ENCODE measurements at regions not wholly inside any gene's neighbourhood (a gene's known extent, or its start where the extent isn't known, plus 50 kb on each side); places are given as distances from the start of the nearest gene placed in this dataset.
"Not testable (repeated sequence)": the region's sequence is repeated elsewhere in the genome, so short reads cannot be mapped to it uniquely, and the experiment has no call there.

GRCh38 chrX:102784550-102784949 lies 64.0 kb downstream of the GPRASP3 start:
- DNase-seq: no peak

GRCh38 chrX:102787283-102787682 lies 66.7 kb downstream of the GPRASP3 start:
- no peak for DNase-seq

DNA sequence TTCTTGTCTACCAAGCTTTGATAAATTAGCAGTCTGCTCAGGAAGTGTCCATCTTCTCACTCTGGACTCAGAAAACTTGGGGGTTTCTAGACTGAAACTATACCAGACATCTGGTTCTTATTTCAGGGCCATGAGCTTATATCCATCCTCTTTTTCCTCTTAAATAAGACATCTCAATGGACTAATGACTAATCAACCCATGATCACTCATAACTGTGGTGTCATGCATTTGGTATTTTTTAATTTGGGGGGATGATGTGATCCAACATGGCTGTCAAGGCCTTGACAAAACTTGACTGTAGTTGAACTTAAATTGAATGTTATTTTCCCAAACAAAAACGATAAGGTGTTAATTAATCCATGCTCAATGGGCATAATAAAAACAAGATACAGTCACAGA lies 87.8 kb downstream of the GPRASP3 start:
- DNase-seq: no peak

DNA sequence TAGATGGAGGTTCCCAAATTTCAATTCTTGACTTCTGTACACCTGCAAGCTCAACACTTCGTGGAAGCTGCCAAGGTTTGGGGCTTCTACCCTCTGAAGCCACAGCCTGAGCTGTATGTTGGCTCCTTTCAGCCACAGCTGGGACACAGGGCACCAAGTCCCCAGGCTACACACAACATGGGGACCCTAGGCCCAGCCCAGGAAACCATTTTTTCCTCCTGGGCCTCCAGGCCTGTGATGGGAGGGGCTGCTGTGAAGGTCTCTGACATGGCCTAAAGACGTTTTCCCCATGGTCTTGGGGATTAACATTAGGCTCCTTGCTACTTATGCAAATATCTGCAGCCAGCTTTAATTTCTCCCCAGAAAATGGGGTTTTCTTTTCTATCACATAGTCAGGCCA lies 97.7 kb downstream of the GPRASP3 start:
- not testable (repeated sequence) for DNase-seq

GRCh38 chrX:102832661-102833060 lies 104.4 kb upstream of the RAB40AL start:
- peak; percentile 69 for DNase-seq

- DNase-seq: no peak
Measured at GRCh38 chrX:102833136-102833535, 103.9 kb upstream of the RAB40AL start.

DNA sequence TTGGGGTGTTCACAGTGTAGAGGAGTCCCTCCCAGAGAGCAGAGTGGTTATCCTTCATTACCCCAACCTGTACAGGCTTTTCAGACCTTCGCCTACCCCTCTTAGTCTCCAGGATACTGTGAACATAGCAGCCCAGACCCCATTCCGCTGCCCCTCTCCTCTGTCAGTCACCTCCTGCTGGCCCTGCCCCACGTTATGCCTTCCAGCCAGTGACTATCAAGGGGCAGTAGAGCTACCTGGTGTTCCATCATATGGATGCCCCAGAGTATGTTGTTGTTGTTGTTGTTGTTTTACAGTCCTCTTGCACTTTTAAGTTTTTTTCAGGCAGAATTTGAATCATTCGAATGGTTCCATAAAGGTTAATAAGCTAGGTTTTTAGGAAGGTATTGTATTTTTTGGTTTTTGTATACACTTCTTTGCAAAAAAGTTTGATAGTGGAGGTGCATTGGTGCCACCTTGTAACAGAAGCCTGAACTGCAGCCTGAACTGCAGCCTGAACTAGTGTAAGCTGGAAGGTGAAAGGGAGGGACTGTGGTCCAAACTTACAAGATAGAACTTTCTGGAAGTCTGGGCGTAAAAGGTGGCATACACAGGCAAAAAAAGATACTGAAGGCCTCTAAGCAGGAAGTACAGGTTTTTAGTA lies 101.4 kb upstream of the RAB40AL start:
- peak; percentile 9 for DNase-seq

GRCh38 chrX:102837847-102838246 lies 99.2 kb upstream of the RAB40AL start:
- DNase-seq: no peak

- no peak for DNase-seq
Measured at GRCh38 chrX:102840871-102841705, 96.0 kb upstream of the RAB40AL start.

GRCh38 chrX:102841706-102842003 lies 95.4 kb upstream of the RAB40AL start:
- no peak for DNase-seq

DNA sequence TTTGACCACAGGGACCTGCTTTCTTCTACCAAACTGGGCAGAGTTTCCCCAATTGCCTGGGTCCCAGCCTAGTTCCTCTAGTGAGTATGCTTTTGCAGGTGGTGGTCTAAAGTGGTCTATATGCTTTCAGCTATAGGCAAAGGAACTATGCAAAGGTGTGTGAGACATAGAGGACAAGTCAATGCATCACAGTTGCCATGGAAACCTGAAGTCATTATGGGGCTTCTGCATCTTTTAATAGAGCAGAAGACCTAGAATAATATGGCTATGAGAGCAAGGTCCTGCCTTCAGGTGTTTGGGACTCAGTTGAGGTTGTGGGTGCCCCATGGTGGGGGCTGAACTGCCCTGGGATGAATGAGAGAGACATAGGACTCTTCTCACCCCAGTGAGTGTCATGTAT lies 92.1 kb upstream of the RAB40AL start:
- DNase-seq: no peak

GRCh38 chrX:102846544-102847236 lies 90.4 kb upstream of the RAB40AL start:
- DNase-seq: no peak

- no peak for DNase-seq
Measured at GRCh38 chrX:102847362-102847761, 89.7 kb upstream of the RAB40AL start.

DNA sequence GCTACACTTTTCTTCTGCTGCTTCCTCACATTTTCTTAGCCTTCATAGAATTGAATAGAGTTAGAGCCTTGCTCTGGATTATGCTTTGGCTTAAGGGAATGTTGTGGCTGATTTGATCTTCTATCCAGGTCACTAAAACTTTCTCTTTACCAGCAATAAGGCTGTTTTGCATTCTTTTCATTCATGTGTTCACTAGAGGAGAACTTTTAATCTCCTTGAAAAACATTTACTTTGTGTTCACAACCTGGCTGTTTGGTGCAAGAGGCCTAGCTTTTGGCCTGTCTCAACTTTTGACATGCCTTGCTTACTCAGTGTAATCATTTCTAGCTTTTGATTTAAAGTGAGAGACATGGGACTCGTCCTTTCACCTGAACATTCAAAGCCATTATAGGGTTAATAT lies 87.7 kb upstream of the RAB40AL start:
- no peak for DNase-seq

- DNase-seq: peak; percentile 26
Measured at GRCh38 chrX:102858826-102859549, 78.1 kb upstream of the RAB40AL start.

DNA sequence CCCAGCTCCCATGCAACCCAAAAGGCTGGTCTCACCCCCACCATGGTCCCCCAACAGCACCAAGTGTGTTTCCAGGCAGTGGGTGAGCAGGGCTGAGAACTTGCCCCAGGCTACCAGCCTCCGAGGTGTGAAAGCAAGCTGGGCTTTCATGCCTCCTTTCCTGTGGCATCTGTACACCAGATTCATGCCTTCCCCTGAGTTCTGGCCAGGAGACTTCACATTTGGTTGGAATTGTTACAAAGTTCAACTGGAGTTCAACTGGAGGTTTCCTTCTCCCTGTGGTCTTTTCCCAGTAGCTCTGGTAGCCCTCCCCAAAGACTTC lies 77.6 kb upstream of the RAB40AL start:
- no peak for DNase-seq

DNA sequence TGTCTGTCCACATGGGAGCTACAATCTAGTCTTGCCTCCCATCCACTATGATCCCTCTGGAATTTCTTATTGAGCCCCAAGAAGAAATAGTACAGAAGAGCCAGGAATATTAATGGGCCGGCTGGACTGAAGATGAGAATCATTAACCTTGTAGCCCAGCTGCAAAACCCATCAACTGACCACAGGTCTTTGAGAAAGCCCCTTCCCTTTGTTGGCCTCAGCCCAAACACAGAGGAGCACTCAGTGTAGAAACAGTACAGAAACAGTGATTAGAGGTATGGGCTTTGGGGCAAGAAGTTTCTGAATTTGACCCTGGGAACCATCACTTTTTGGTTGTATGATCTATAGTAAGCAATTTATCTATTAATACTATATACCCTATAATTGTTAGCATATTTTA lies 76.8 kb upstream of the RAB40AL start:
- no peak for DNase-seq

- DNase-seq: peak; percentile 77
Measured at GRCh38 chrX:102863735-102864134, 73.3 kb upstream of the RAB40AL start.

GRCh38 chrX:102866981-102867656 lies 70.0 kb upstream of the RAB40AL start:
- DNase-seq: no peak

DNA sequence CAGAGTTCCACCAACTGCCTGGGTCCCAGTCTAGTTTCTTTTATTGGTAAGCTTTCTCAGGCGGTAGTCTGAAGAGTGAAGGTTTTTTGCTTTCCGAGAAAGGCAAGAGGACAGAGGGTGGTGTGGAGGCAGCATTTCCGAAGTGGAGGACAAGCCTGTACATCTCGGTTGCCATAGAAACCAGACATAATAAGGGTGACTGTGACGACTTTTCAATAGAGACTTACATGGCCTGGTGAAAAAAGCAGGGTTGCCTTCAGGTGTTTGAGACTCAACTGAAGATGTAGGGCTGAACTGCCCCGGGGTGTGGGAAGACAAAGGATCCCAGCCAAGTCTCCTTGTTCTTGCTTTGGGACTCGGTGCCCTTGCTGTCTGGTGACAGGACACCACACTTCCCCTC lies 53.6 kb upstream of the RAB40AL start:
- no peak for DNase-seq
